Heart left ventricle (tissue), 16 donors: ENCODE measurements at regions not wholly inside any gene's neighbourhood (a gene's known extent, or its start where the extent isn't known, plus 50 kb on each side); places are given as distances from the start of the nearest gene placed in this dataset.

Experiments
- ATAC-seq, 4 donors: fragments of 200-7000 bp; cut with Tn5 transposase; one replicate each; pipeline ENCODE4 v1.9.1; 2020 to 2022; ENCODE audit warnings: moderate library complexity in 4 of 4, mild to moderate bottlenecking in 3 of 4, moderate number of reproducible peaks in 1 of 4
- DNase-seq, 5 donors: peaks; one replicate each; pipeline ENCODE4 v3.0.0-alpha.2; 2020
- H3K27ac ChIP-seq, 12 donors: fragments of 200-600 bp; sonication (generic) in 4 of 12; one replicate each; pipeline versions ENCODE4 v1.5.0 to v1.8.0; 2016 to 2022; ENCODE audit warnings: mild to moderate bottlenecking in 2 of 12
- H3K27me3 ChIP-seq, 9 donors: fragments of 200-600 bp; sonication (generic) in 2 of 9; one replicate each; pipeline versions ENCODE4 v1.5.1 to v1.8.0; 2016 to 2022; ENCODE audit warnings: mild to moderate bottlenecking in 3 of 9
- H3K36me3 ChIP-seq, 9 donors: fragments of 200-600 bp; sonication (generic) in 2 of 9; one replicate each; pipeline versions ENCODE4 v1.5.0 to v1.8.0; 2018 to 2022; ENCODE audit warnings: mild to moderate bottlenecking in 2 of 9
- H3K4me1 ChIP-seq, 12 donors: fragments of 200-600 bp; sonication (generic) in 4 of 12; one replicate each; pipeline versions ENCODE4 v1.5.0 to v1.8.0; 2016 to 2022; ENCODE audit warnings: mild to moderate bottlenecking in 3 of 12
- H3K4me3 ChIP-seq, 12 donors: fragments of 200-600 bp; sonication (generic) in 4 of 12; one replicate each; pipeline versions ENCODE4 v1.5.0 to v1.8.0; 2017 to 2022; ENCODE audit warnings: mild to moderate bottlenecking in 9 of 12, moderate library complexity in 4 of 12
- H3K9me3 ChIP-seq, 12 donors: fragments of 200-600 bp; sonication (generic) in 4 of 12; one replicate each; pipeline versions ENCODE4 v1.5.0 to v1.8.0; 2016 to 2022; ENCODE audit warnings: mild to moderate bottlenecking in 1 of 12
- CTCF ChIP-seq, 12 donors: fragments of 200-600 bp; sonication (generic) in 4 of 12; IDR thresholded peaks; one replicate each; pipeline versions ENCODE4 v1.5.0 to v1.8.0; 2018 to 2022; ENCODE audit warnings: antibody characterized with exemption in 12 of 12, mild to moderate bottlenecking in 5 of 12
- POLR2A ChIP-seq, 2 donors: fragments of 450-650 bp; IDR thresholded peaks; one replicate each; pipeline ENCODE4 v1.6.1; 2017; ENCODE audit warnings: antibody characterized with exemption in 2 of 2, mild to moderate bottlenecking in 2 of 2, moderate library complexity in 2 of 2
- WGBS, 4 donors: extraction: QIAGEN DNeasy Blood & Tissue Kit in 2 of 4; methylation state at CpG; one replicate each; pipeline versions ENCODE4 v1.1.5 to v1.1.7; 2013 to 2018; 5-methylcytosine and 5-hydroxymethylcytosine counted together
- intact Hi-C, 10 donors: fragments of 100-400 bp; cut with DNase I; formaldehyde crosslinking; loops; one replicate each; pipeline versions ENCODE4 v1.11.1 to v1.14.2; 2022
- donor health status: ischemic (EF 13 %, LVEDD 7.1; RV severe dilation, severe dysfunction).
- donor health status: healthy with polysubstance abuse.
- donor health status: DM: no; HTN: yes; CAD: no.
- donor health status: DM: no; HTN: no; CAD: no.
- donor health status: ischemic (EF 25% LVEDD 6.9; RV normal size, moderate dysfunction).
- donor health status: ischemic (EF 25% LVEDD 5.7; RV mildly dilated, moderate dysfunction).
- donor health status: healthy.
- donor health status: DM: yes; HTN: yes; CAD: no.
- donor health status: ischemic (EF 35%, LVEDD 5.7; RV mildly dilated, moderate dysfunction).
- donor health status: nonischemic (EF 11% LVEDD 7.7; RV severe dilation, severe dysfunction).
- donor health status: DM: yes; HTN: yes; CAD: no.
- donor health status: PGD.
- donor health status: ischemic (EF 29% LVEDD 5.4; RV normal size, mild dysfunction).
- donor health status: nonischemic (EF 23%, LVEDD 6.1; RV moderate dilation, normal function).

DNA sequence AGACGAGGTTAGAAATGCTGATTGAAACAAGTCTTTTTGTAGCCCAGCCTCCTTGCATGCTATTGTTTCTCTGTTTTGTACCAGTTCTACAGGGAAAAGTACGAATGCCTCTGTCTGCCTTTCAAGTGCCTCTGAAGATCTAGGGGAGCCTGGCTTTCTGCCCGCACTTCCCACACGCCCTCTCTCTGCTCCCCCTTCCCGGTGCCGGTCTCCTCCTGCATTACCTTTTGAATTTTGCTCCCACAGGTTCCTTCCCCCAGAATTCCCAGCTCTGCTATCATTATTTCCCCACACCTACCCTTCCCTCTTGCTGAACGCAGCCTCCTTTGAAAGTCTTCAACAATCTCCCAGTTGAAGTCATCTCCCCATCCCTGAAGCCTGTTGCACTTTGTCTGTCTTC, 689.7 kb downstream of the BCL11B start:
- intact Hi-C loops: no loop called here
- H3K27me3 ChIP-seq: no peaks in the 10 kb centered on the region
- H3K36me3 ChIP-seq: no peaks in the 10 kb centered on the region
- no peak for TF ChIP-seq CTCF (IDR thresholded peaks at IDR 0.05)
- TF ChIP-seq POLR2A (IDR thresholded peaks at IDR 0.05): no peak
- H3K4me3 ChIP-seq: no peak overlapping the region
- 60 to 69% (median 65%) methylated on average over 7 of the region's 7 CpGs for WGBS, 4 donors
- no peak for ATAC-seq
- no peaks in the 10 kb centered on the region for H3K4me1 ChIP-seq
- H3K27ac ChIP-seq: no peak overlapping the region
- no peak for DNase-seq
- H3K9me3 ChIP-seq: no peaks in the 10 kb centered on the region

DNA sequence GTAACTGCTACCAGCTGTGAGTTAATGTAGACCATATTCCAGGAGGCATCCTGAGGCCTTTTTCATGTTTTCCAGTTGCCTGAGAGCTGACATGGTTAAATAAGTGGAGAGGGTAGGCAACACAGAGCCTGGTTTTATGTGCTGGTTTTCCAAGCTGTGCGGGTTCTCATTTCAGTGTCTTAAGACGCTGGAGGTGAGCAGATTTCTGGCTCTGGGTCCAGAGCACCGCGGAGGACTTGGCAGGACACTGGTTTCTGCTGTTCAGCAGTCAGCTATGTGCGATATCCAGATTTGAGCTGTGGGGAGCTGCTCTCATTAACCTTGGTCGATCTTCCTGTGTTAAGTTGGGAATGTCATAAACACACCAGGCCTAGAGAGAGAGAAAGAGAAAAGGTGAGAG, 680.8 kb downstream of the BCL11B start:
- intact Hi-C loops: no loop called here
- 70 to 87% (median 76%) methylated on average over 6 of the region's 6 CpGs for WGBS, 4 donors

GRCh38 chr14:98592611-98593170, 679.3 kb downstream of the BCL11B start:
- peaks cover 0 to 13% (median 2%) of the 10 kb centered on the region in 12 donors for H3K9me3 ChIP-seq
- no peak for DNase-seq
- ATAC-seq: no peak
- TF ChIP-seq CTCF (IDR thresholded peaks at IDR 0.05) (no peak), POLR2A (IDR thresholded peaks at IDR 0.05) (no peak)
- no peaks in the 10 kb centered on the region for H3K27me3 ChIP-seq
- no peak overlapping the region for H3K4me3 ChIP-seq
- no peak overlapping the region for H3K27ac ChIP-seq
- intact Hi-C loops: no loop called here
- no peaks in the 10 kb centered on the region for H3K36me3 ChIP-seq
- H3K4me1 ChIP-seq: no peaks in the 10 kb centered on the region
- WGBS, 4 donors: 82 to 90% (median 87%) methylated on average over 20 to 21 of the region's 21 CpGs

More for the DNA sequence above, 680.8 kb downstream of the BCL11B start:
- H3K9me3 ChIP-seq: peaks cover 0 to 4% (median 0%) of the 10 kb centered on the region in 12 donors
- no peak for DNase-seq
- no peak for TF ChIP-seq CTCF (IDR thresholded peaks at IDR 0.05)
- no peak for TF ChIP-seq POLR2A (IDR thresholded peaks at IDR 0.05)
- H3K4me1 ChIP-seq: no peaks in the 10 kb centered on the region
- H3K27ac ChIP-seq: no peak overlapping the region
- no peaks in the 10 kb centered on the region for H3K36me3 ChIP-seq
- no peaks in the 10 kb centered on the region for H3K27me3 ChIP-seq
- ATAC-seq: no peak
- no peak overlapping the region for H3K4me3 ChIP-seq

- Histone ChIP-seq H3K36me3 (no peaks in the 10 kb centered on the region), H3K4me3 (no peak overlapping the region), H3K27me3 (no peaks in the 10 kb centered on the region), H3K4me1 (no peaks in the 10 kb centered on the region), H3K9me3 (peaks cover 0 to 16% (median 2%) of the 10 kb centered on the region in 12 donors), H3K27ac (no peak overlapping the region)
- TF ChIP-seq CTCF (IDR thresholded peaks at IDR 0.05) (no peak), POLR2A (IDR thresholded peaks at IDR 0.05) (no peak)
- WGBS, 4 donors: 57 to 72% (median 69%) methylated on average over 8 of the region's 8 CpGs
- DNase-seq: no peak
- ATAC-seq: no peak
- intact Hi-C loops: no loop called here
These were observed 678.6 kb downstream of the BCL11B start for GRCh38 chr14:98593361-98593761.
